ENCODE measurements at regions not wholly inside any gene's neighbourhood (a gene's known extent, or its start where the extent isn't known, plus 50 kb on each side); places are given as distances from the start of the nearest gene placed in this dataset.

DNA sequence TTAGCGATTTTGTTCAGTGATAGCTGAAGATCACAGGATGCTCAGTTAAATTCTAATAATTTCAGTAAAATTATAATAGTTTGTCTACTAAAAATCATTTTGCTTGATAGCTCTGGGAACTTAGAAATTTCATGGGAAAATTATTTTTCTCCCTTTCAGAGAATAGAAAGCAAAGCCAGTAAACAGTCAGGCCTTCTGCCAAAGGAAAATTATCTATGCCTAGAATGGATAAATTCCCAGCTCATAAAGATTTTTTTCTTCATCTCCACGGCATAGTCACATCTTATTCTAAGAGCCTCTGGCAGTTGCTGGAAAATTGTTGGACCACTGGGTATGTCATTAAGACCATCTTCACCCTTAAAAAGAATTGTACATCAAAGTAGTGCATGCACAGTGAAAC, 169.6 kb upstream of the ANO3 start:
- TF ChIP-seq POLR2A (IDR thresholded peaks at IDR 0.05): no peak
- TF ChIP-seq, protein P1, sequence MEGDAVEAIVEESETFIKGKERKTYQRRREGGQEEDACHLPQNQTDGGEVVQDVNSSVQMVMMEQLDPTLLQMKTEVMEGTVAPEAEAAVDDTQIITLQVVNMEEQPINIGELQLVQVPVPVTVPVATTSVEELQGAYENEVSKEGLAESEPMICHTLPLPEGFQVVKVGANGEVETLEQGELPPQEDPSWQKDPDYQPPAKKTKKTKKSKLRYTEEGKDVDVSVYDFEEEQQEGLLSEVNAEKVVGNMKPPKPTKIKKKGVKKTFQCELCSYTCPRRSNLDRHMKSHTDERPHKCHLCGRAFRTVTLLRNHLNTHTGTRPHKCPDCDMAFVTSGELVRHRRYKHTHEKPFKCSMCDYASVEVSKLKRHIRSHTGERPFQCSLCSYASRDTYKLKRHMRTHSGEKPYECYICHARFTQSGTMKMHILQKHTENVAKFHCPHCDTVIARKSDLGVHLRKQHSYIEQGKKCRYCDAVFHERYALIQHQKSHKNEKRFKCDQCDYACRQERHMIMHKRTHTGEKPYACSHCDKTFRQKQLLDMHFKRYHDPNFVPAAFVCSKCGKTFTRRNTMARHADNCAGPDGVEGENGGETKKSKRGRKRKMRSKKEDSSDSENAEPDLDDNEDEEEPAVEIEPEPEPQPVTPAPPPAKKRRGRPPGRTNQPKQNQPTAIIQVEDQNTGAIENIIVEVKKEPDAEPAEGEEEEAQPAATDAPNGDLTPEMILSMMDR (IDR thresholded peaks at IDR 0.05): no peak
